ENCODE measurements at regions not wholly inside any gene's neighbourhood (a gene's known extent, or its start where the extent isn't known, plus 50 kb on each side); places are given as distances from the start of the nearest gene placed in this dataset.

GRCh38 chr17:14797801-14798200 lies 467.3 kb downstream of the PMP22 start:
- no peaks in the 10 kb centered on the region for H4K20me1 ChIP-seq (replicated peaks; ENCODE audit: control insufficient read depth, insufficient read depth, low read length)
- no peaks in the 10 kb centered on the region for H3K36me3 ChIP-seq (ENCODE audit: control insufficient read depth, insufficient read depth, low read length)
- intact Hi-C loops (cut with micrococcal nuclease), result no loop called here
- 8% methylated on average over 6 of the region's 6 CpGs for WGBS (ENCODE audit: insufficient coverage, low coverage, missing lambda C conversion rate)
- ChIA-PET POLR2A (no interaction called here), CTCF (ENCODE audit: low intra/inter-chr PET ratio) (no interaction called here)
- FAIRE-seq (no peak), ATAC-seq (no peak), DNase-seq (ENCODE audit: extremely low read depth in 1 of 4, low spot score in 3 of 4) (no peak)
- no peaks in the 10 kb centered on the region for H3K9me3 ChIP-seq (replicated peaks; ENCODE audit: control insufficient read depth, insufficient read depth, low read depth, low read length)
- no peak overlapping the region for H3K4me2 ChIP-seq (ENCODE audit: insufficient read depth, low read length)
- no peaks in the 10 kb centered on the region for H3K4me1 ChIP-seq (replicated peaks in 1 of 2; ENCODE audit: control insufficient read depth in 2 of 2, insufficient read depth in 2 of 2, low read length in 2 of 2)
- no peak overlapping the region for H3K4me3 ChIP-seq
- H3K9me1 ChIP-seq (ENCODE audit: control insufficient read depth, insufficient read depth, low read length), result no peaks in the 10 kb centered on the region
- no peak for TF ChIP-seq HNRNPK (IDR thresholded peaks at IDR 0.05; ENCODE audit: low read depth, low read length, poor library complexity, severe bottlenecking)
- no peak for TF ChIP-seq HDAC6 (IDR thresholded peaks at IDR 0.05; ENCODE audit: low read depth, low read length)
- TF ChIP-seq ZBTB49 (CRISPR knock-in tag; IDR thresholded peaks at IDR 0.05; ENCODE audit: borderline replicate concordance), result no peak
- no peak for TF ChIP-seq SMAD4 (CRISPR knock-in tag; conservative IDR thresholded peaks at IDR 0.05)
- TF ChIP-seq HDAC2 (IDR thresholded peaks at IDR 0.05), result no peak
- TF ChIP-seq PURB (CRISPR knock-in tag; IDR thresholded peaks at IDR 0.05; ENCODE audit: low read depth), result no peak
- no peak for TF ChIP-seq CTBP1 (IDR thresholded peaks at IDR 0.05; ENCODE audit: borderline replicate concordance)
- TF ChIP-seq RBM14 (IDR thresholded peaks at IDR 0.05; ENCODE audit: borderline replicate concordance, insufficient read depth, low read depth, low read length), result no peak
- no peak for TF ChIP-seq TFAP4 (CRISPR knock-in tag; IDR thresholded peaks at IDR 0.05; ENCODE audit: borderline replicate concordance)
- no peak for TF ChIP-seq LARP7 (IDR thresholded peaks at IDR 0.05)
- no peak for TF ChIP-seq MLLT1 (IDR thresholded peaks at IDR 0.05)
- TF ChIP-seq POLR2B (IDR thresholded peaks at IDR 0.05; ENCODE audit: low read depth, partially characterized antibody), result no peak
- TF ChIP-seq SMARCA5 (IDR thresholded peaks at IDR 0.05), result no peak
- no peak for TF ChIP-seq JUN (IDR thresholded peaks at IDR 0.05; ENCODE audit: borderline replicate concordance, low read depth, low read length)
- no peak for TF ChIP-seq JUN (CRISPR knock-in tag; IDR thresholded peaks at IDR 0.05; ENCODE audit: borderline replicate concordance)
- TF ChIP-seq ZNF232 (CRISPR knock-in tag; IDR thresholded peaks at IDR 0.05), result no peak
- TF ChIP-seq YBX1 (IDR thresholded peaks at IDR 0.05), result no peak
- no peak for TF ChIP-seq CHD4 (IDR thresholded peaks at IDR 0.05; ENCODE audit: insufficient read depth, insufficient replicate concordance, low read depth, low read length, poor library complexity, severe bottlenecking)
- no peak for TF ChIP-seq FOXK1 (CRISPR knock-in tag; IDR thresholded peaks at IDR 0.05; ENCODE audit: borderline replicate concordance)
- no peak overlapping the region for H3K27ac ChIP-seq (ENCODE audit: extremely low read depth, low read depth, low read length)
- H3K9ac ChIP-seq (ENCODE audit: insufficient read depth in 1 of 2, low read depth in 2 of 2, low read length in 2 of 2), result no peak overlapping the region
- no TSS peak for BruUV-seq (replicated peaks)
- in situ Hi-C loops (cut with MboI), result no loop called here
- no peaks in the 10 kb centered on the region for H3K27me3 ChIP-seq (ENCODE audit: control insufficient read depth in 2 of 2, insufficient read depth in 2 of 2, low read length in 2 of 2)
- no peaks in the 10 kb centered on the region for H3K79me2 ChIP-seq (ENCODE audit: control insufficient read depth, insufficient read depth, low read length)
- no peak overlapping the region for H2AFZ ChIP-seq (ENCODE audit: low read depth, low read length)
